GM19099 (cell line): ENCODE measurements at regions not wholly inside any gene's neighbourhood (a gene's known extent, or its start where the extent isn't known, plus 50 kb on each side); places are given as distances from the start of the nearest gene placed in this dataset.

Source experiments
- POLR2A ChIP-seq: IDR thresholded peaks from 3 replicates; pipeline ENCODE4 v1.6.1; 2011; ENCODE audit warnings: low read depth; ENCODE audit not compliant: insufficient read length; ENCODE audit errors: extremely low read depth

DNA sequence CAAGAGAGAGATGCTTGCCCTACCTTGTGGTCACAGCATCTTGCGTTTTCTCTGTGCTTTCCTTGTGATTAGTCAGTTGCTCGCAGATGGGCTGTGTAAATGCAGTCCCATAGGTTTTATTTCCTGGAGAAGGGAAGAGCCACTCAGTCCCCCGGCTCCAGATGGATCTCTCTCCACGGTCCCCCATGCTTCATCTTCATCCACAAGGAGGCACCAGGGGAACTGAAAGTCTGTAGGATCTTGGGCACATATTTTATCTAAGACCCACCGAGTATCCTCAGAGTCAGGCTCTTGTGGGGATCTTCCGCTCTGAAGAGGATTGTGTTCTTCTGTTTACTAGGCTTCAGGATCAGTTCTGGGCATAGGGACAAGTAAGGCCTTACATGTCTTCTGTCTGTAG is 66.8 kb upstream of the E2F8 start:
- no peak for TF ChIP-seq POLR2A

DNA sequence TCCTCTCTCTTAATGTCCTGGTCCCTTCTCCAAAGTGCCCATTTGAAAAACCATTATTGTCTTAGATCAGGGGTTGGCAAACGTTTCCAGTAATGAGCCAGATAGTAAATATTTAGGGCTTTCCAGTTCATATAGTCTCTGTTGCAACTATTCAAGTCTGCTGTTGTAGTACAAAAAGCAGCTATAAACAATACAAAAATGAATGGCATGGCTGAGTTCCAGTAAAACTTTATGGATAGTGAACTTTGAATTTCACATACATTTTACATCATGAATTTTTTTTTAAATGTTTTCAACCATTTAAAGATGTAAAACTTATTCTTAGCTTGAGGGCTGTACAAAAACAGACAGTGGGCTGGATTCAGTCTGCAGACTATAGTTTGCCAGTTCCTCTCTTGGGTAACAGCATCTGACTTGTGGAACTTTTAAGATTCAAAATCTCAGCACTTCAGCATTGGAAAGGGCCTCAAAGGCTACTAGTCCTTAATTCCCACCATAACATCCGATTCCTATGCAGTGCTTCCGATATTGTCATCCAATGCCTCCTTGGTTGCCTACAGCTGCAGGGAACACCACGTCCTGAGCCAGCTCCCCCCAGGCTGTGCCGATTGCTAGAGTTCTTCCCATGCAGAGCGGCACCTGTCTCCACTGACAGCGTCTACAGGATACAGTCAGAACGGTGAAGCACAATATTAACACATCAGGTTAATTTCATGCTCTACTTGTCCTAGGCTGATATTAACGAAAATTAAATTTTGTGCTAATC is 65.6 kb upstream of the E2F8 start:
- TF ChIP-seq POLR2A: no peak

DNA sequence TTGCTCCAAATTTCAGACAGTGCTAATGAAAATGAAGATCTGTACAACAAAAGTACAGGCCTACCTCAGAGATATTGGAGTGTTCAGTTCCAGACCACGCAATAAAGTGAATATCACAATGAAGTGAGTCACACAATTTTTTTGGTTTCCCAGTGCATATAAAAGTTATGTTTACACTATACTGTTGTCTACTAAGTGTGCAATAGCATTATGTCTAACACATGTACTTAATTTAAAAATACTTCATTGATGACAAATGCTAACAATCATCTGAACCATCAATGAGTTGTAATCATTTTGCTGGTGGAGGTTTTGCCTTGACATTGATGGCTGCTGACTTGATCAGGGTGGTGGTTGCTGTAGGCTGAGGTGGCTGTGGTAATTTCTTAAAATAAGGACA is 60.6 kb upstream of the E2F8 start:
- no peak for TF ChIP-seq POLR2A

DNA sequence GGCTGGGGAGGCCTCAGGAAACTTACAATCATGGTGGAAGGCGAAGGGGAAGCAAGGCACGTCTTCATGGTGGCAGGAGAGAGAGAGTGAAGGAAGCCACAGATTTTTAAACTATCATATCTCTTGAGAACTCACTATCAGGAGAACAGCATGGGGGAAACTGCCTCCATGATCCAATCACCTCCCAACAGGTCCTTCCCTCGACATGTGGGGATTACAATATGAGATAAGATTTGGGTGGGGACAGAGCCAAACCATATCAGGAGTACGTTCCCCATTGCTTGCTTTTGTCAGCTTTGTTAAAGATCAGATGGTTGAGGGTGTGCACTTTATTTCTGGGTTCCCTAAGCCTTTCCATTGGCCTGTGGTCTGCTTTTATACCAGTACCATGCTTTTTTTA is 53.7 kb upstream of the E2F8 start:
- no peak for TF ChIP-seq POLR2A

DNA sequence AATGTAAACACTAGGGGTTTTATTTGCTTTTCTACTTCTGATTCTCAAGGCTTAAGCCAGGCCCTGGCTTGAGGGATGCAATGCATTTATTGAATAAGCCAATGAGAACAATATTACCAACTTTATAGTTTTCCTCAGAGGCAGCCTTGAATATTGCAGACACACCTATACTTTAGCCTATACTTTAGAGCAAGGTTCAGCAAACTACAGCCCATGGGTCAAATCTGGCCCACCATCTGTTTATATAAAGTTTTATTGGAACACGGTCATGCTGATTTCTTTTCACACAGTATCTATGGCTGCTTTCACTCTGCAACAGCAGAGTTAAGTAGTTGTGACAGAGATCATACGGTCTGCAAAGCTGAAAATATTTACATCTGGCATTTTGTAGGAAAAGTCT is 50.3 kb upstream of the E2F8 start:
- TF ChIP-seq POLR2A: no peak
